Inflammatory macrophage treated with lipopolysaccharide for 4 hours (primary cell): ENCODE measurements at regions not wholly inside any gene's neighbourhood (a gene's known extent, or its start where the extent isn't known, plus 50 kb on each side); places are given as distances from the start of the nearest gene placed in this dataset.

ENCODE experiments used
- DNase-seq: peaks from one replicate; pipeline ENCODE4 v3.0.0-alpha.2; 2020

DNA sequence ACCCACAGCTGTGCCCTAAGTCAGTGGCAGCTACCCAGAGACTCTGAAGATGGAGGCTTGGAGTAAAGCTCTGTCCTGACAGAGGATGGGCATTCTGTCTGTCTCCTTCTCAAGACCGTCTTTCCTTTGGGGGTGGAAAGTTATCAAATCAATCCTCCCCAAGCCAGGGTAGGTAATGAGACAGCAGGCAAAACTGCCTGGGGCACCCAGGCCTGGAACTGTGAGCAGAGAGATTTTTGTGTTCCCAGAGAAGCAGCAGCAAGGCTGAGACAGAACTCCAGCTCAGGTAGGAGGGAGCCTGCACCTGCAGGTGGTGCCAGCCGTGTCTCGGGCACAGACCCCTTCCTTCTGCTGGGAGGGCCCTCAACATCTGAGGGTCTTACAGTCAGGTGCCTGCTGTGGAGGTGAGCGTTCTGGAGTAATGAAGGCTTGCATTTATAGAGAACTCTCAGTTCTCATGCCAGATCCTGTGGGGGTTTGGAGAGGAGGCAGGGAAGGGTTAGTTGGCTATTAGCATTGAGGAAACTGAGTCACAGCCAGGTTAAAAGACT is 95.6 kb downstream of the RIPK4 start:
- DNase-seq = no peak

DNA sequence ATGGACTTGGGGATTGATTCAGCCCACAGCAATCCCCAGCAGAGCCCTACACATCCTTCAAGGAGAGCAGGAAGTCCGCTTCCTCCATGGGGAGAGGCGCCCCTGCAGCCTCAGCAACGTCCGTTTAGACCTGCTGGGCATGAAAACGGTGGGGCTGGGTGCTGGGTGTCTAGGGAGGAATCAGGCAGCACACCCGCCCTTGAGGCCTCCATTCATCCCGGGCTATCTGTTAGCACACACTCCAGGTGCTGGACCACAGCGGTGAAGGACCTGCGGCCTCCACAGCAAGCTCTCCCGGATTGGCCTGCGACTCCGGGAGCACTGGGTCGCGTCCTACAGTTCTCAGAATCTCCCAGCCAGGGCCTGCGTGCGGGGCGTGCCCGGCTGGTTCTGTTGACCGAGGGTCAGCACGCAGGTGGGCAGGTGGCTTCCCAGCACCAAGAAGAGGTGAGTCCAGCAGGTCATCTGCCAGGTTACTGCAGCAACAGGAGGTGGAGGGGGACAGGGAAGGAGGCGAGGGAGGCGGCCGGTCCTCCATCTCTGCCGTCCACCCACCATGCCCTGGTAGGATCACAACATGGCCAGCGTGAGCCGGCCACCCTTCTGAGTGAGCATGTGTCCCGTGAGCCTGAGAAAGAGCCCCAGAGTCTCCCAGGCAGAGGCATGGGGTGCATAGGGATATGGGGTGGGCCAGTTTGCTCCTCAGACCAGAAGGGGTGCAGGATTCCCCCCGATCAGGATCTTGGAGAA is 96.6 kb downstream of the RIPK4 start:
- no peak for DNase-seq

DNA sequence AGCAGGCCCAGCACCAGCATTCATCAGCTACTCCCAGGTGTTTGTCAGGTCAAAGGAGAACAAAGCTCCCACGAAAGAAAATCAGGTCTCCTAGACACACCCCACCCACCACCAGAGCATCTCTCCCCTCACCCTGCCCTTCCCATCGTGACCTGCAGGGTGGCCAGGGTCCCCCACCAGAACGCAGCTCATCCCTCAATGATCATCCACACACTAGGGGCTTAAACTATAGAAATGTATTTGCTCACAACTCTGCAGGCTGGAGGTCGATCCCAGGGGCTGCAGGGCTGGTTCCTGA is 97.4 kb downstream of the RIPK4 start:
- no peak for DNase-seq

DNA sequence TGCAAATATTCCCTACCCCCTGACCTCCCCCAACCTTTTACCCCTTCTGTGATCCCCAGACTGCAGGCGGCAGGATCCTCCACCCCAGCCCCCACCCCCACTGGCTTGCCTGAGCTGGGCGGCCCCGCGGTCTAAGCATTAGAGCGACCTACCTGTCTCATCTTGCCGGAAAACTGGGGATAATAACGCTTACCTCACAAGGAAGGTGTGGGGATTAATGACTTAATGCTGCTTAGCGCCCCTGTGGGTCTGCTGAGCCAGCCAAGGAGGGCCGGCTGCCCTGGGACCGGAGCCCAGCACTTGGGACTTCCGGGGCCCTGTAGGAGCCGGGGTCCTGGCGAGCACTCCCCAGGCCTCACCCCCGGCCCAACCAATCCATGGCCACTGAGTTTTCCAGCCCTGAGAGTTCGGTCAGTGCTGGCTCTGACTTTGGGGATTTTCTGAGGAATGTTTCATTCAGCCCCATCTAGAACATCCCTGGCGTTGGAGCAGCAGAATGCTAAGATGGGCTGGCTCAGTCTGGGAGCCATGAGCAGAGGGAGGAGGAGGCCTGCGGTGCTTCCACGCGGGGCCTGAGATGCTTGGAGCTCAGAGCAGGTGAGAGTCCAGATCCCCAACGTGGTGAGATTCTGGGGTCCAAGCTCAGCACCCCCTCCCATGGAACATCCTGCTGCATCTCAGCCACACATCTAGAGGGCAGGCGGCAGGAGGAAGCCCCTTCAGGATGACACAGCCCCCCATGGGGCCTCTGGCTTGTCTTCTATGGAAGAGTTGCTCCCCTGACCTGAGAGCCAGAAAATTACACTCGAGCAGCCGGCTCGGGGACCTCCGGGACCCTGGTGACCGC is 97.9 kb downstream of the RIPK4 start:
- no peak for DNase-seq

DNA sequence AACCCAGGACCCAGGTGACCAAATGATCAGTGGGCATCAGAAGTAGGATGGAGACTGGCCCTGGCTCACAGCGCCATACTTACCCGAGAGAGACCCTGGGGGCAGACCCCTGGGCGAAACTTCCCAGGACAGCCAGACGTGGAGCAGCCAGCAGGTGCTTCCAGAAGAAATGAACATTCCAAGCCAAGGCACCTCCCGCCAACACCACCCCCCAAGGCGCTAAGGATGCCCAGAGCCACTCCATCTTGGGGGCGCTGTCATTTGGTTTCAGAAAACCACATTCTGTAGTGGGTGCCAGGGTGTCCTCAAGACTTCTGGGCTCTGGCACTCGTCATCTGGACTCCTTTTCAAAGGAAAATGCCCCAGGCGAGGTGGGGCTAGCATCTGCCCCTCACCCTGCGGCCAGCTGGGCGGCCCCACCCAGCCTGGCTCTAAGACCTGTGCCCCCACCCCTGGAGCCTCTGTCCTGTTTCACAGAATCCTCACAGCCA is 98.8 kb downstream of the RIPK4 start:
- no peak for DNase-seq

DNA sequence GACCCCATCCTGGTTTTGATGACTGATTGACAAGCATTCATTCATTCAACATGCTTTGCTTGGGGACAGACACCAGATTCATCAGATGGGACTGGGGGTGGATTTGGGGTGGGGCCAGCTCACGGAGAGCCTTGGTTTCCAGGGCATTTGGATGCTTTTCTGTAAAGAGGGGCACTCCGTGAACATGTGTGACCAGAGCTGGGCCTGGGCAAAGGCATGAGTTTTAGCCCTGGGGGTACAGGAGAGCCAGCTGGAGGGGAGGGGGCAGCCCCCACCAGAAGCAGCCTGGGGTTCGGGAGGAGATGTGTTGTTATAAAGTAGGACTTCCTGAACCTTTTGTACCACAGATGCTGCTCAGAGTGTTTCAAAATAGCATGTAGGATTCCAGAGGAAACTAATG is 99.7 kb downstream of the RIPK4 start:
- DNase-seq = no peak

DNA sequence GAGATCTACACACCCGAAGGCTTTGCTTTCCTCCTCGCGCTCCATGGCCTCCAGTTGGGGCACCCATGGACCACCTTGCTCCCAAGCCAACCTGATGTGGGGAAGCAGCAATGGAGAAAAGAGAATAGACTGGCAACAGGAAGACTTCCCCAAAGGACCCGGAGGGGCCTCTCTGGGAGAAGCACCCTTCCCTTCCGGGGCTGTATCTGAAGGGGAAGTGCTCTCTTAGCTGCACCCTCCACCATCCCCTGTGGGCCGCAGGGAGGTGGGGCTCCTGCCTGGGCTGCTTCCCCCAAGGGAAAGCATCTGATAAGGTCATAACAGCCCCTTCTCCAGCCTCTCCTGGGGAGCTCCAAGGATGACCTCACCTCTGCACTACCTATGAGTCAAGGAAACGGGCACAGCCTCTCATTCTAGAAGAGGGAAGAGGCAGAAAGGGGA is 100.2 kb downstream of the RIPK4 start:
- peak; percentile 79 for DNase-seq

DNA sequence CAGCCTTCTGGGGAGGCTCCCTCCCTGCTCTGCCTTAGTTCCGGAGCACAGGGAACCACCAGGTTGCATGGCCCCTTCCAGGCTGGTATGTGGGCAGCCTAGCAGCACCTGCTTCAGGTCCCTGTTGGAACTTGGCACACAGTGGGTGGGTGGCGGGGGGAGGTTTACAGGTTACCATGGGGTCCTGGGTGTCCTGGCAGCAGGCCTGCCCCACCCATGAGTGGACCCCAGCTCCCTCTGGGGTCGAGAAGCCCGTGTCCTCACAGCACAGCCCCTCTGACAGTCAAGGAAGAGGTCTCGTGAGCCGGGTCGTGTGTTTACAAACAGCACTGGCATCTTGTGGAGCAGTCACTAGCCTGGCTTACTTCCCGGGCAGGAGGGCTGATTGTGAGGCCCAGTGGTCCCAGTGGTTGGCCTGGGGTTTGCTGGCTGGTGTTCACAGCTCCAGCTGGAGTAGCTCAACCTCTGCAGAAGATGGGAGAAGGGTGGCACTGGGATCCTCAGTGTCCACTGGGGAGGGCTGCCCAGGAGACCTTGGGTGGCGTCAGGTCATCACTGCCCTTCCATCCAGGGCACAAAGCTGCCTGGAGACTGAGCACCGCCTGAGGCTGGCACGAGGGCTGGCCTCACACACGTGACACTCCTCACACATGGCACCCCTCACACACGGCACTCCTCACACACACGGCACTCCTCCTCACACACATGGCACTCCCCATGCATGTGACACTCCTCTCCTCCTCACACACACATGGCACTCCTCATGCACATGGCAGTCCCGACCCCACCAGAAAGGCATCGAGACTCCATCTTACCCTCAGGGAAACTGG is 100.9 kb downstream of the RIPK4 start:
- DNase-seq = no peak

DNA sequence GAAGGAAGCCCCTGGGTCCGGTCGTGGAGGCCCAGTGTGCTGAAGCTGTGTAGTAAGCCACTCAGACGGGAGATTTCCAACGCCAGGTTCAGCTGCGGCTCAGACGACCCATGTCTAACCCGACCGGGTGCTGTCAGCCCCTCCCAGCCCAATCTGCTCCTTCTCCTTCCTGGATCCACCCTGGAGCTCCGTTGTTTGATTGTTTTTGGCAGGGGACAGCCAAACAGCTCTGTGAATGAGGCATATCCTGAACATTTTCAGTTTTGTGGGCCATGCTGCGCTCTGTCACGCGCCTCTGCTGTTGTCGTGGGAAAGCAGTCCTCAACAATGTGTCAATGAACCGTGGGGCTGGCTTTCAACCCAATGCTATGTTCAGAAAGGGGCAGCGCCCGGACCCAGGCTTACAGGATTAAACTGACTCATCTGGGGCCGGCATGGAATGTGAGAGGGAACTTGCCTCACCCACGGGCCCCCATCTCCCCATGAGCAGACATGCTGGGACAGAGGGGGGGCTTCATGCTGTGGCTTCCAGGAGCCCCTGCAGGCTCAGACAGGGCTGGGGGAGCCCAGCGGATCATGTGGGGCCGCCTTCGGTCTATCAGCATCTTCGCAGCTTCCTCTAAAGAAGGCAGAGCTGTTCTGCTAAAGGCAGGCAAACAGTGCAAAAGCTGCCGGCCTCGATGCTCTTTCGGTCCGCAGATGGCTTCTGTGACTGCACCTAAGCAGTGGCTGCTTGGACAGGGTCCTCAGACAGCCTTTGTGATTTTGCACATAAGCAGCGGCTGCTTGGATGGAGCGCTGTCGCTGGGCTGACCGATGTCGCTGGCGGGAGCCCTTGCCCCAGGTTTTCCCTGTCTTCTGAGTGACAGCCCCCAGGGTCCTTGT is 101.7 kb downstream of the RIPK4 start:
- DNase-seq = peak; percentile 14

DNA sequence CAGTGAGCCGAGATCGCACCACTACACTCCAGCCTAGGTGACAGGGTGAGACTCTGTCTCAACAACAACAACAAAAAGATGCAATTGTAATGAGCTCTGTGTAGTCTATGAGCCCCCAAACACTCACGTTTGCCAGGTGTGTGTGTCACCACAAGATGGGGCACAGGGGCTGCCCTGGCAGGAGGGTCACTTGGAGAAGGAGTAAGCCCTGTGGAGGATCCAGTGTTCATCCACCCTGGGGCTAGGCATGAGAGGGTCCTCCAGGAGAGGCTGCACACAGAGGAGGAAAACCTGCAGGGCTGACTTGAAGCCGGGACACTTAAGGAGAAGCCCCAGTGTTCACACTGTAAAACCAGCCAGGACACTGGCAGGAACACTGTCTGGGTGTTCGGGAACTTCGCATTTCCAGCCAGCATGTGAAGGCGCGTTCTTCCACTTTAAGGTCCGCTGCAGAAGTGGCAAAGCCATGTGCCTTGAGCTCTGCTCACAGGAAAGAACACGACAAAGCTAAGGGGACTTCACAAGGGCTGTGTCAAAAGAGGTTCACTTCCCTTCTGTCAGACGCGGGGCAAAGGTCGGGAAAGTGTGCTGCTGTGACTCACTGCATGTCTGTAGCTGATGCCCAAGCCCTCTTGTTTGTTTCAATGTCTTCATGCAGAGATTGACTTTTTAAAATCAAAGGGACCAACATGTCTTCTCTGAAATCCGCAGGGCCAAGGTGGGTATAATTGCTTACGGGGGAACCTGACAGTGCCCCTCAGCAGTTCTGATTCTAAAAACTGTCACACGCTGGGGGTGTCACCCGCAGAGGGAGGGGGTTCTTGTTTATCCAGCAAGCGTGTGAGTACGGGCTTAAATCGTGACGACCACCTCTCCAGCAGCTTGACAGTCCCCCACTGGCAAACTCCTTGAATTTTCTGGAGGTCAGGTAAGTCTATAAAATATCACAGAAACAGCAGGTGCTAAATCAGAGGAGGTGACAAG is 102.8 kb downstream of the RIPK4 start:
- DNase-seq = peak; percentile 96

DNA sequence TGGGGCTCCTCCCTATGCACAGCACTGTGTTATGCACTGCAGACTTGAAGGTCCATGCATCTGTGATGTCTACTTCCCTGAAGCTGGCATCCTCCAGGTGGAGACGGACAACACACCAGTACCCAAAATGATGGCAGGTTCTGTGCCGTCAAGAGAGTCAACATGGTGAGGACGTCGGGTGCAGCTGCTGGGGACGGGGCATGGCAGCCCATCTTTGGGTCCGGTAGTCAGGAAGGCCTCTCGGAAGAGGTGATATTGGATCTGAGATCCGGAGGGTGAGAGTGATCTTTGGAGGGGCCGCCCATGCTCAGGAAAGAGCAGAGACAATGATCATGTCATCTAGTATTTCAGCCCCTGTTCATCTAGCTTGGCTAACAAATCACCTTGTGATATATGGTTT is 104.1 kb downstream of the RIPK4 start:
- no peak for DNase-seq

DNA sequence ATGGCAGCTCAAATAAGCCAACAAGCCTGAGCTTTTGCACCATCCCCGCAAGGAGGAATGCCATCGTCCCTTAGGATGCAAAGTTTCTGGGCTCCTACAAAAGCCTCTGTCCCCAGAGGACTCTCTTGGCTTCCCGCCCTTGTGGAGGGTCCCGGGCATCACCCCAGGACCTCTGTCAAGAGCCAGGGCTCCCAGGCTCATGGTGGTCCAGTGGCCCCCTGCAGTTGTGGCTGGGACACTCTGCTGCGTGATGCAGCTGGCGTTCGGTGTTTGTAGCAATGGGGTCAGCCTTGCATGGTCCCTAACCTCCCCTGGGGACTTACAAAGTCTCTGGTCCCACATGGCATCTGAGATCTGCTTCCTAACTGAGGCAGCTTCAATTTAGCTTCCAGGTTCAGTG is 104.7 kb downstream of the RIPK4 start:
- DNase-seq = no peak

DNA sequence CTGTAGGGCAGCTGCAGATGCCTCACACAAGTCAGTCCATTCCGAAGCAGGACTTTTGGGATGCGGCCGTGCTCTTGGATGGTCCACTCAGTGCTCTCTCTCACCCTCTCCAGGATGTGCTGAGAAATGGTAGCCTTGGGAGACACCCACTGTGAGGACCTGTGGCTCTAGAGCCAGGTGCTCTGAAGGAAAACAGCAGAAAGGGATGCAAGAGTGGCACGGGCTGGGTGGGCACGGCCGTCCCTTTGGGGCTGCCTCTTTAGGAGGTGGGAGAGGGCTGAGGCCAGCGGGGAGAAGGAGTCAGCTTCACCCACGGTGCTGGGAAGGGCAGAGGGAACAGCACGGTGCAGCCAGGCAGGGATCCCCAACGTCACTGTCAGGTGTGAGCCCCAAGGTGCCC is 106.1 kb downstream of the RIPK4 start:
- DNase-seq = no peak

DNA sequence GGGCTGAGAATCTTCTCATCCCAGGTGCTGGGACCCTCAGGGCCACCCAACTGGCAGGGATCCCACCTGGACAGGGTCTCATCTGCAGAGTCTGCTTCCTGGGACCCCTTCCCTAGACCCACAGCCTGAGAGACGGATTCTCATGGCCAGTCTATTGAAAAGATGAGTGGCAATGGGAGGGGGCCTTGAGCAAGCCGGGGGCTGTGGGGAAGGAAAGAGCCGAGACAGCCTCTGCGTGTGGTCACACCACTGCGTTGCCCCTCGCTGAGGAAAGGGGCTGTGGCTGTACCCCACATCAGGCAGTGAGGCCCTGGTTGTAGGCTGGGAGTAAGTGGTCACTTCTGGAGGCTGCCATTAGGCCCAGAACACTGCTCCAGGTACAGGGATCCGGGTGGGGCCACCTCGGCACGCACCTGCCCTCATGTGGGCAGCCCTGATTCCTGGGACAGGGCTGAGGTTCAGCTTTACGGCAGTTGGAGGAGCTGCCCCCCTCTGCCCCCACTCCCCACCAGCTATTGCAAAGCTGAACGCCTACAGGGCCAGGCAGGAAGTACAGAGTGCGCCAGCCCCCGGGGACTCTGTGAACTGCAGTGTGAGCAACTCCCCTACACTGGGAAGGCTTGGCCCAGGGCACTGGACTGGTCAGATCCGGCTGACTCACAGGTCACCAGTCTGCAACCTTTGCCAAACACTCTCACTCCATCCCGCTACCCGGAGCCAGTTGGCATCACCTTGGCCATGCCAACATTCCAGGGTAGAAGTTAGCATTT is 106.9 kb downstream of the RIPK4 start:
- DNase-seq = peak; percentile 11

DNA sequence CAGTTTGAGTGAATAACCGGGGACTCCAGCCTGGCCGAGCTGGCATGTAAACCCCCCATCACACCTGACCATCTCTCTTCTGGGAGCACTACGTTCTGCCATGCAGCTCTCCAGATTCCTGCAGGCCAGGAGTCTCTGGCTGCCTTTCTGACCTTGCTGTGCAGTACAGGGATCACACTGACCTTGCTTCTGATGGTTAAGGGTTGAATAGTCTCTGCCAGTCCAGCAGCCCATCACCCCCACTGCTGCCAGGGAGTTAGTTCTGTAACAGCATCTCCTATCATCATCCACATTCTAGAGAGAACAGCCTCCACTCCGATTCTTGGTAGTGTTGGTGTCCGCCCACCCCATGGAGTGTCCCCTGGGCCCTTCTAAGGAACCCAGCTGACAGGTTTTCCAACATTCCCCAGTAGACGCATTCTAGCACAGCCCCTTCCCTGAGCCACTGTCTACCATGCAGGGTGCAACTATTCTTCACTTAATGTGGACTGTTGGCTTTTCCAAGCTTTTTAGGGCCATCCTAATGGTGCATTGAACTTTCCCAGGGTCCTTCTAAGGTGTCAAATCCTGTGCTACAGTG is 109.8 kb downstream of the RIPK4 start:
- DNase-seq = no peak

DNA sequence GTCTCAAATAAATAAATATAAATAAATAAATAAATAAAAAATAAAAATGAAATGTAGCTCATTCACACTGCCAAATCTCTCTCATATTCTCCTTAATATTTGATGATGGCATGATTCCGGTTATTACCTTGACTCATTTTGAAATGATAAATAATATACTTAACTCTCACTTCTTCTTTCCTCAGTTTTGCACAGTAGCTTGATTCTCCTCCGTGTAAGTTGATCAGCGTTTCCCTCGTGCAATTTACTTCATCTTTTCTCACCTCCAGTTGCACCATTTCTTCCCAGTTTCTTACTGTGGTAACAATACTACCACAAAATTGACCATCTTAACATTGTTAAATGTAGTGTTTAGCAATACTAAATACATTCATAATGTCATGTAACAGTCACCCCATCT is 111.6 kb downstream of the RIPK4 start:
- DNase-seq = peak; percentile 31

DNA sequence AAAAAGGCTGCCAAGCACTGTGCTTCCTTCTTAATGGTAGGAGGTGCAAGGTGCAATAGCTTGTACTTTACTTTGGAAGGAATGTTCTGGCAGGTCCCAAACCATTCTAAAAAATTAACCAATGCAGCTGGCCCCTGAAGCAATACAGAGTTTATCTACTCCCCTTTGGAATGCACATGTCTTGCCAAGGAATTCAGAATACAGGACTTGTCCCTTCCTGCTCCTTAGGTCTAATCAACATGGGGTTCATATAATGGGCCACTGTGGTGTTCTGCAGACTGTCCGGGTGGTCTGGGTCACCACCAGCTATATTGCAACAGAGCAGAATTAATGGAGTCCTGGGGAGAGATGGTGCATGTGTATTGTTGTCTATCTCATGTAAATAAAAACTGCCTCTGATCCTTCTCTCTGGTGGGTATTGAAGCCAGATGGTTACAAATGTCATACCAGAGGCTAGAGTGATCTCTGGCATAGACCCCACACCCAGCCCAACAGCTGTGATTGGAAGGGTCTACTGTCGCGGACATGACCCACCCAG is 112.8 kb downstream of the RIPK4 start:
- DNase-seq = no peak

DNA sequence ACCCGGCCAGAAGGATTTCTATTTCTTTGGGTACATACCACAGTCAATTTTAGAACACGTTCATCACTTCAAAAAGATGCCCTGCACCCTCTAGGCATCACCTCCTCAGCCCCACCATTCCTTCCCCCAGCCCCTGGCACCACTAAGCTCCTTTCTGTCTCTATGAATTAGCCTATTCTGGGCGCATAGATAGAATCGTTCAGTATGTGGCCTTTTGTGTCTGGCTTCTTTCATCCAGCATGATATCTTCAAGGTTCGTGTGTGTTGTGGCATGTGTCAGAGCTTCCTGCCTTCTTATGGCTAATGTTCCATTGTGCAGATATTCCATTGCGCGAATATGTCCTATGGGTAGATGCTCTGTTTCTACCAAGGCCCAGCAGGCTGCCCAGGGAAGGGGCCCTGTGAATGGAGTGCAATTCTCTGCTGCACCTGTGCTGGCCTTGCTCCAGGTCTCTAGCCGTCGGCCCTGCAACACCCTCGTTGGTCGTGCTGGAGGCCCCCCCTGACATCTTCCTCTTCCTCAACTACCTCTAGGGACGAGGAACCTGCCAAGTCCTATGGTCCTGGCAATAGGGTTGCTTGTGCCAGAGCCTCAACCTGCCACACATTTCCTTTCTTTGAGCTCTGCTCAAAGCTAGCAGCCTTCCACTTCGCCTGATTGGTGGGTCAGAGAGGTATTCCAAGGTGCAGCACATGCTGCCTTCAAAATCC is 113.5 kb downstream of the RIPK4 start:
- no peak for DNase-seq

DNA sequence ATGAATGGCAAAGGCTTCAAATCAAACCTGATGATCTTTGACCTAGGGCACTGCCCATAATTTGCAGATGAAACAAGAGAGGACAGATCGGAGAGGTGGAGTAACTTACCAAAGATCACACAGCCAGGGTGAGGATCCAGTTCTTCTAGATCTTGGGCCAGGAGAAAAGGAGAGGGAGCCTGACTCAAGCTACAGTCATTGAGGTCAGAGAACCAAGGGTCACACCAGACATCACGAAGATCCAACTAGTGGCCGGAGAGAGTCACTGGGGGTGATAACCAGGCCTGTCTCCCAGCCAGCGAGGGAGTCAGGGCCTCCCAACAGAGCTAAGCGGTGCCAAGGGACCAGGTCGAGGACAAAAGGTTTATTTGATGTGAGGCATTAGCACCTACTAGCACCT is 115.0 kb downstream of the RIPK4 start:
- peak; percentile 7 for DNase-seq
